Liver (tissue), 8 donors: ENCODE measurements at regions not wholly inside any gene's neighbourhood (a gene's known extent, or its start where the extent isn't known, plus 50 kb on each side); places are given as distances from the start of the nearest gene placed in this dataset.

ENCODE experiments used
- DNase-seq: peaks from one replicate; pipeline ENCODE4 v3.0.0-alpha.2; 2017; ENCODE audit warnings: low spot score
- H3K27ac ChIP-seq, 2 donors: one replicate each; pipeline ENCODE4 v1.7.0; 2013; ENCODE audit warnings: inconsistent platforms in 2 of 2, low read length in 2 of 2, control low read depth in 1 of 2, low read depth in 1 of 2, mild to moderate bottlenecking in 1 of 2
- H3K27me3 ChIP-seq, 4 donors: one replicate each; pipeline versions ENCODE4 v1.6.1 to v1.7.0; 2013; ENCODE audit warnings: low read length in 3 of 4, inconsistent platforms in 1 of 4, mild to moderate bottlenecking in 1 of 4, moderate library complexity in 1 of 4; ENCODE audit not compliant: control insufficient read depth in 4 of 4, insufficient read depth in 4 of 4
- H3K36me3 ChIP-seq, 4 donors: one replicate each; pipeline versions ENCODE4 v1.6.1 to v1.7.0; 2013; ENCODE audit warnings: low read length in 3 of 4, mild to moderate bottlenecking in 3 of 4, low read depth in 1 of 4, moderate library complexity in 1 of 4; ENCODE audit not compliant: control insufficient read depth in 4 of 4, insufficient read depth in 3 of 4
- H3K4me1 ChIP-seq, 4 donors: one replicate each; pipeline versions ENCODE4 v1.6.1 to v1.7.0; 2013; ENCODE audit warnings: low read length in 3 of 4, mild to moderate bottlenecking in 3 of 4, moderate library complexity in 1 of 4; ENCODE audit not compliant: control insufficient read depth in 4 of 4, insufficient read depth in 4 of 4
- H3K4me3 ChIP-seq, 3 donors: one replicate each; pipeline versions ENCODE4 v1.6.1 to v1.7.0; 2013; ENCODE audit warnings: low read length in 3 of 3, control low read depth in 1 of 3, low read depth in 1 of 3, mild to moderate bottlenecking in 1 of 3
- H3K9ac ChIP-seq, 2 donors: one replicate each; pipeline ENCODE4 v1.7.0; 2013; ENCODE audit warnings: low read length in 2 of 2, mild to moderate bottlenecking in 2 of 2, moderate library complexity in 2 of 2, control low read depth in 1 of 2, low read depth in 1 of 2
- H3K9me3 ChIP-seq, 4 donors: one replicate each; pipeline versions ENCODE4 v1.6.1 to v1.7.0; 2013; ENCODE audit warnings: low read length in 3 of 4; ENCODE audit not compliant: control insufficient read depth in 4 of 4
- EGR1 ChIP-seq, 2 donors: IDR thresholded peaks; 2 replicates each; pipeline ENCODE4 v1.6.1; 2016 to 2018; ENCODE audit warnings: antibody characterized with exemption in 2 of 2, low read depth in 2 of 2
- FOXA1 ChIP-seq: IDR thresholded peaks from 2 replicates; pipeline ENCODE4 v1.6.1; 2016; ENCODE audit warnings: antibody characterized with exemption
- FOXA2 ChIP-seq: IDR thresholded peaks from 2 replicates; pipeline ENCODE4 v1.6.1; 2016; ENCODE audit warnings: antibody characterized with exemption
- GABPA ChIP-seq, 2 donors: IDR thresholded peaks in 1 of 2; conservative IDR thresholded peaks in 1 of 2; 2 replicates each; pipeline ENCODE4 v1.6.1; 2016; ENCODE audit warnings: antibody characterized with exemption in 2 of 2, mild to moderate bottlenecking in 1 of 2, moderate library complexity in 1 of 2
- HNF4A ChIP-seq, 2 donors: conservative IDR thresholded peaks; 2 replicates each; pipeline ENCODE4 v1.6.1; 2016; ENCODE audit warnings: antibody characterized with exemption in 2 of 2, mild to moderate bottlenecking in 2 of 2
- HNF4G ChIP-seq: IDR thresholded peaks from 2 replicates; pipeline ENCODE4 v1.6.1; 2016; ENCODE audit warnings: antibody characterized with exemption
- JUND ChIP-seq, 2 donors: IDR thresholded peaks; 2 replicates each; pipeline ENCODE4 v1.6.1; 2016; ENCODE audit warnings: antibody characterized with exemption in 2 of 2
- NR2F2 ChIP-seq: IDR thresholded peaks from 2 replicates; pipeline ENCODE4 v1.6.1; 2016; ENCODE audit warnings: antibody characterized with exemption
- RAD21 ChIP-seq, 2 donors: IDR thresholded peaks; 2 replicates each; pipeline ENCODE4 v1.6.1; 2016; ENCODE audit warnings: antibody characterized with exemption in 2 of 2, mild to moderate bottlenecking in 2 of 2
- RXRA ChIP-seq, 2 donors: IDR thresholded peaks; 2 replicates each; pipeline ENCODE4 v1.6.1; 2017 to 2018; ENCODE audit warnings: antibody characterized with exemption in 2 of 2, mild to moderate bottlenecking in 1 of 2
- SP1 ChIP-seq: IDR thresholded peaks from 2 replicates; pipeline ENCODE4 v1.6.1; 2018; ENCODE audit warnings: antibody characterized with exemption, mild to moderate bottlenecking
- TAF1 ChIP-seq: conservative IDR thresholded peaks from 2 replicates; pipeline ENCODE4 v1.6.1; 2016; ENCODE audit warnings: antibody characterized with exemption, mild to moderate bottlenecking
- YY1 ChIP-seq: IDR thresholded peaks from 2 replicates; pipeline ENCODE4 v1.6.1; 2016; ENCODE audit warnings: antibody characterized with exemption, mild to moderate bottlenecking
- WGBS: extraction: QIAGEN DNeasy Blood & Tissue Kit; methylation state at CpG from one replicate; pipeline ENCODE4 v1.1.7; 2013; 5-methylcytosine and 5-hydroxymethylcytosine counted together
- TF ChIP-seq, protein P1 (sequence below): IDR thresholded peaks from 2 replicates; pipeline ENCODE4 v1.6.1; 2016; ENCODE audit warnings: antibody characterized with exemption
- TF ChIP-seq, protein P2 (sequence below): IDR thresholded peaks from 2 replicates; pipeline ENCODE4 v1.6.1; 2016; ENCODE audit warnings: antibody characterized with exemption, mild to moderate bottlenecking
- TF ChIP-seq, protein P3 (sequence below): IDR thresholded peaks from 2 replicates; pipeline ENCODE4 v1.6.1; 2016; ENCODE audit warnings: antibody characterized with exemption
- TF ChIP-seq, protein P4 (sequence below): IDR thresholded peaks from 2 replicates; pipeline ENCODE4 v1.6.1; 2016; ENCODE audit warnings: antibody characterized with exemption
- TF ChIP-seq, protein P5 (sequence below): fragments of 150-350 bp; IDR thresholded peaks from 2 replicates; pipeline ENCODE4 v1.5.1; 2017; ENCODE audit warnings: improper control_type of control experiment, low read depth, low read length; ENCODE audit not compliant: missing input control
- donor health status: healthy.
- donor health status: healthy.
- donor health status: healthy.
- donor health status: healthy.
- donor health status: healthy.

DNA sequence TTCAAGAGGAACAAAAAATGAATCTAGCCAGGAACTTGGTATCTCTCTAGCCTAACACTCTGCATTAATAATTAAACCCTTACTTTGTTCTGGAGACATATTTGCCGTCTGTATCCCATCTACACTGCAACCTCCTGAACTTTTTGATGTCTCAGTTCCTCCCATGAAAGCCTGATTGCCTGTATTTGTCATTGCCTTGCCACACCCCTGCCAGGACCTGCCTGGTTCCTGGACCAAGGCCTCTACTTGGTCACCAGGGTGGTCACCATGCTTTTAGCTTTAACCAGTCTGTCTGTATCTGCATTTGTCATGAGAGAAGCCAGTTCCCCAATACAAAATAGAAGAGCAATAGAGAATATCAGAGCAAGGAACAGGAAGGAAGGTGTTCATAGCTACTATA lies 58.8 kb upstream of the NOL4 start:
- TF ChIP-seq, protein P1, sequence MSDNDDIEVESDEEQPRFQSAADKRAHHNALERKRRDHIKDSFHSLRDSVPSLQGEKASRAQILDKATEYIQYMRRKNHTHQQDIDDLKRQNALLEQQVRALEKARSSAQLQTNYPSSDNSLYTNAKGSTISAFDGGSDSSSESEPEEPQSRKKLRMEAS, result no peak
- TF ChIP-seq GABPA (IDR thresholded peaks at IDR 0.05 in 1 of 2, conservative IDR thresholded peaks at IDR 0.05 in 1 of 2) (no peak), HNF4G (no peak), HNF4A (conservative IDR thresholded peaks at IDR 0.05) (no peak), NR2F2 (no peak), RAD21 (IDR thresholded peaks at IDR 0.05) (no peak)
- TF ChIP-seq, protein P2, sequence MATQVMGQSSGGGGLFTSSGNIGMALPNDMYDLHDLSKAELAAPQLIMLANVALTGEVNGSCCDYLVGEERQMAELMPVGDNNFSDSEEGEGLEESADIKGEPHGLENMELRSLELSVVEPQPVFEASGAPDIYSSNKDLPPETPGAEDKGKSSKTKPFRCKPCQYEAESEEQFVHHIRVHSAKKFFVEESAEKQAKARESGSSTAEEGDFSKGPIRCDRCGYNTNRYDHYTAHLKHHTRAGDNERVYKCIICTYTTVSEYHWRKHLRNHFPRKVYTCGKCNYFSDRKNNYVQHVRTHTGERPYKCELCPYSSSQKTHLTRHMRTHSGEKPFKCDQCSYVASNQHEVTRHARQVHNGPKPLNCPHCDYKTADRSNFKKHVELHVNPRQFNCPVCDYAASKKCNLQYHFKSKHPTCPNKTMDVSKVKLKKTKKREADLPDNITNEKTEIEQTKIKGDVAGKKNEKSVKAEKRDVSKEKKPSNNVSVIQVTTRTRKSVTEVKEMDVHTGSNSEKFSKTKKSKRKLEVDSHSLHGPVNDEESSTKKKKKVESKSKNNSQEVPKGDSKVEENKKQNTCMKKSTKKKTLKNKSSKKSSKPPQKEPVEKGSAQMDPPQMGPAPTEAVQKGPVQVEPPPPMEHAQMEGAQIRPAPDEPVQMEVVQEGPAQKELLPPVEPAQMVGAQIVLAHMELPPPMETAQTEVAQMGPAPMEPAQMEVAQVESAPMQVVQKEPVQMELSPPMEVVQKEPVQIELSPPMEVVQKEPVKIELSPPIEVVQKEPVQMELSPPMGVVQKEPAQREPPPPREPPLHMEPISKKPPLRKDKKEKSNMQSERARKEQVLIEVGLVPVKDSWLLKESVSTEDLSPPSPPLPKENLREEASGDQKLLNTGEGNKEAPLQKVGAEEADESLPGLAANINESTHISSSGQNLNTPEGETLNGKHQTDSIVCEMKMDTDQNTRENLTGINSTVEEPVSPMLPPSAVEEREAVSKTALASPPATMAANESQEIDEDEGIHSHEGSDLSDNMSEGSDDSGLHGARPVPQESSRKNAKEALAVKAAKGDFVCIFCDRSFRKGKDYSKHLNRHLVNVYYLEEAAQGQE, result no peak
- H3K9ac ChIP-seq, result no peak overlapping the region
- no peaks in the 10 kb centered on the region for H3K36me3 ChIP-seq
- H3K27me3 ChIP-seq, result no peaks in the 10 kb centered on the region
- H3K4me3 ChIP-seq, result no peak overlapping the region
- 41% methylated on average over 1 of the region's 1 CpG for WGBS
- peaks cover 0 to 3% (median 0%) of the 10 kb centered on the region in 4 donors for H3K9me3 ChIP-seq
- H3K4me1 ChIP-seq, result no peaks in the 10 kb centered on the region
- H3K27ac ChIP-seq, result no peak overlapping the region
- DNase-seq, result no peak

DNA sequence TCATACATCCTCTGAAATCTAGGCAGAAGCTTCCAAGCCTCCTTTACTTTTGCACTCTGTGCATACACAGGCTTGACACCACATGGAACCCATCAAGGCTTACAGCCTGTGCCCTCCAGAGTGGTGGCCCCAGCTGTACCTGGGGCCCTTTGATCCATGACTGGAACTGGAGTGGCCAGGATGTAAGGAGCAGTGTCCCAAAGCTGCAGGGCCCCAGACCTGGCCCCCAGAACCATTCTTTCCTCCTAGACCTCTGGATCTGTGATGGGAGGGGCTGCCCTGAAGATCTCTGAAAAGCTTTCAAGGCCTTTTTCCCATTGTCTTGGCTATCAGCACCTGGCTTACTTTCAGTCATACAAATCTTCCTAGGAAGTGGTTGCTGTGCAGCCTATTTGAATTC lies 63.1 kb upstream of the NOL4 start:
- Histone ChIP-seq H3K27ac (no peak overlapping the region), H3K9me3 (peaks cover 0 to 3% (median 0%) of the 10 kb centered on the region in 4 donors)

More for the DNA sequence above, 63.1 kb upstream of the NOL4 start:
- H3K4me3 ChIP-seq, result no peak overlapping the region
- no peaks in the 10 kb centered on the region for H3K27me3 ChIP-seq
- DNase-seq, result no peak
- TF ChIP-seq EGR1 (IDR thresholded peaks at IDR 0.05; ENCODE audit: low read depth in 2 of 2) (no peak), HNF4A (conservative IDR thresholded peaks at IDR 0.05) (no peak), FOXA1 (no peak), RAD21 (IDR thresholded peaks at IDR 0.05) (no peak), NR2F2 (no peak), RXRA (IDR thresholded peaks at IDR 0.05) (no peak), JUND (IDR thresholded peaks at IDR 0.05) (no peak), TAF1 (no peak), YY1 (no peak), SP1 (no peak), HNF4G (no peak), FOXA2 (no peak), GABPA (IDR thresholded peaks at IDR 0.05 in 1 of 2, conservative IDR thresholded peaks at IDR 0.05 in 1 of 2) (no peak)
- TF ChIP-seq, protein P3, sequence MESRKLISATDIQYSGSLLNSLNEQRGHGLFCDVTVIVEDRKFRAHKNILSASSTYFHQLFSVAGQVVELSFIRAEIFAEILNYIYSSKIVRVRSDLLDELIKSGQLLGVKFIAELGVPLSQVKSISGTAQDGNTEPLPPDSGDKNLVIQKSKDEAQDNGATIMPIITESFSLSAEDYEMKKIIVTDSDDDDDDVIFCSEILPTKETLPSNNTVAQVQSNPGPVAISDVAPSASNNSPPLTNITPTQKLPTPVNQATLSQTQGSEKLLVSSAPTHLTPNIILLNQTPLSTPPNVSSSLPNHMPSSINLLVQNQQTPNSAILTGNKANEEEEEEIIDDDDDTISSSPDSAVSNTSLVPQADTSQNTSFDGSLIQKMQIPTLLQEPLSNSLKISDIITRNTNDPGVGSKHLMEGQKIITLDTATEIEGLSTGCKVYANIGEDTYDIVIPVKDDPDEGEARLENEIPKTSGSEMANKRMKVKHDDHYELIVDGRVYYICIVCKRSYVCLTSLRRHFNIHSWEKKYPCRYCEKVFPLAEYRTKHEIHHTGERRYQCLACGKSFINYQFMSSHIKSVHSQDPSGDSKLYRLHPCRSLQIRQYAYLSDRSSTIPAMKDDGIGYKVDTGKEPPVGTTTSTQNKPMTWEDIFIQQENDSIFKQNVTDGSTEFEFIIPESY, result no peak
- TF ChIP-seq, protein P4, sequence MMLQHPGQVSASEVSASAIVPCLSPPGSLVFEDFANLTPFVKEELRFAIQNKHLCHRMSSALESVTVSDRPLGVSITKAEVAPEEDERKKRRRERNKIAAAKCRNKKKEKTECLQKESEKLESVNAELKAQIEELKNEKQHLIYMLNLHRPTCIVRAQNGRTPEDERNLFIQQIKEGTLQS, result no peak
- TF ChIP-seq, protein P2, result no peak
- TF ChIP-seq, protein P1, result no peak
- TF ChIP-seq, protein P5, sequence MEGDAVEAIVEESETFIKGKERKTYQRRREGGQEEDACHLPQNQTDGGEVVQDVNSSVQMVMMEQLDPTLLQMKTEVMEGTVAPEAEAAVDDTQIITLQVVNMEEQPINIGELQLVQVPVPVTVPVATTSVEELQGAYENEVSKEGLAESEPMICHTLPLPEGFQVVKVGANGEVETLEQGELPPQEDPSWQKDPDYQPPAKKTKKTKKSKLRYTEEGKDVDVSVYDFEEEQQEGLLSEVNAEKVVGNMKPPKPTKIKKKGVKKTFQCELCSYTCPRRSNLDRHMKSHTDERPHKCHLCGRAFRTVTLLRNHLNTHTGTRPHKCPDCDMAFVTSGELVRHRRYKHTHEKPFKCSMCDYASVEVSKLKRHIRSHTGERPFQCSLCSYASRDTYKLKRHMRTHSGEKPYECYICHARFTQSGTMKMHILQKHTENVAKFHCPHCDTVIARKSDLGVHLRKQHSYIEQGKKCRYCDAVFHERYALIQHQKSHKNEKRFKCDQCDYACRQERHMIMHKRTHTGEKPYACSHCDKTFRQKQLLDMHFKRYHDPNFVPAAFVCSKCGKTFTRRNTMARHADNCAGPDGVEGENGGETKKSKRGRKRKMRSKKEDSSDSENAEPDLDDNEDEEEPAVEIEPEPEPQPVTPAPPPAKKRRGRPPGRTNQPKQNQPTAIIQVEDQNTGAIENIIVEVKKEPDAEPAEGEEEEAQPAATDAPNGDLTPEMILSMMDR, result no peak
- no peak overlapping the region for H3K9ac ChIP-seq
- no peaks in the 10 kb centered on the region for H3K4me1 ChIP-seq
- H3K36me3 ChIP-seq, result no peaks in the 10 kb centered on the region
